Fibroblast of mammary gland (primary cell): ENCODE measurements at regions not wholly inside any gene's neighbourhood (a gene's known extent, or its start where the extent isn't known, plus 50 kb on each side); places are given as distances from the start of the nearest gene placed in this dataset.
A peak's percentile ranks its signal among the peaks of the same experiment; 100 is the strongest.

Experiments
- DNase-seq: peaks from one replicate; pipeline ENCODE4 v3.0.0-alpha.2; 2010; ENCODE audit warnings: low read depth
- H3K4me3 ChIP-seq: 2 replicates; pipeline ENCODE4 v1.5.1; 2011; ENCODE audit warnings: low read depth, mild to moderate bottlenecking, low read length, moderate library complexity; ENCODE audit not compliant: control insufficient read depth
- TF ChIP-seq, protein P1 (sequence below): conservative IDR thresholded peaks from 2 replicates; pipeline ENCODE4 v1.5.1; 2011; ENCODE audit warnings: low read depth, low read length, inconsistent platforms; ENCODE audit not compliant: control insufficient read depth, insufficient read depth

GRCh38 chr21:28674763-28675162 is 317.9 kb downstream of the LTN1 start:
- DNase-seq = peak; percentile 30
- TF ChIP-seq, protein P1, sequence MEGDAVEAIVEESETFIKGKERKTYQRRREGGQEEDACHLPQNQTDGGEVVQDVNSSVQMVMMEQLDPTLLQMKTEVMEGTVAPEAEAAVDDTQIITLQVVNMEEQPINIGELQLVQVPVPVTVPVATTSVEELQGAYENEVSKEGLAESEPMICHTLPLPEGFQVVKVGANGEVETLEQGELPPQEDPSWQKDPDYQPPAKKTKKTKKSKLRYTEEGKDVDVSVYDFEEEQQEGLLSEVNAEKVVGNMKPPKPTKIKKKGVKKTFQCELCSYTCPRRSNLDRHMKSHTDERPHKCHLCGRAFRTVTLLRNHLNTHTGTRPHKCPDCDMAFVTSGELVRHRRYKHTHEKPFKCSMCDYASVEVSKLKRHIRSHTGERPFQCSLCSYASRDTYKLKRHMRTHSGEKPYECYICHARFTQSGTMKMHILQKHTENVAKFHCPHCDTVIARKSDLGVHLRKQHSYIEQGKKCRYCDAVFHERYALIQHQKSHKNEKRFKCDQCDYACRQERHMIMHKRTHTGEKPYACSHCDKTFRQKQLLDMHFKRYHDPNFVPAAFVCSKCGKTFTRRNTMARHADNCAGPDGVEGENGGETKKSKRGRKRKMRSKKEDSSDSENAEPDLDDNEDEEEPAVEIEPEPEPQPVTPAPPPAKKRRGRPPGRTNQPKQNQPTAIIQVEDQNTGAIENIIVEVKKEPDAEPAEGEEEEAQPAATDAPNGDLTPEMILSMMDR = no peak
- no peak overlapping the region for H3K4me3 ChIP-seq

GRCh38 chr21:28671549-28672195 is 321.0 kb downstream of the LTN1 start:
- TF ChIP-seq, protein P1 = no peak
- no peak overlapping the region for H3K4me3 ChIP-seq
- DNase-seq = peak; percentile 68

- no peak overlapping the region for H3K4me3 ChIP-seq
- DNase-seq = no peak
- TF ChIP-seq, protein P1 = no peak
Observed at GRCh38 chr21:28669971-28670653, 322.6 kb downstream of the LTN1 start.

GRCh38 chr21:28669321-28669720 is 323.4 kb downstream of the LTN1 start:
- DNase-seq = peak; percentile 40
- TF ChIP-seq, protein P1 = no peak
- H3K4me3 ChIP-seq = no peak overlapping the region

DNA sequence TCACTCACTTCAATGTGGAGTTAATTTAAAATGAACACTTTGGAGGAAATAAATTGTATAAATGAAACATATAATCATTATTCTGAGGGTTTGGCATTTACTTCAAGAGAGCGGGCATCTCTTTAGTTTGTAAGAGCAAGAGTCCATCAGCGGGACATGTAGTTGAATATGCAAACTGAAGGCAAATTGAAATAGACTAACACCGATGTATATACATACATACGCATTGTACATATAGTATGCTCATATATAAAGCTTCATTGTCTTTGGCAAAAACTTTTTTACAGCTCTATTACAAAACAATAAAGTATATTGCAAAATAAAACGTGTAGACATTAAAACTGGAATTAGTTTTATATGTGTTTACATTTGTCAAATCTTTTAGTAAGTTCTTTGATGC is 328.9 kb downstream of the LTN1 start:
- H3K4me3 ChIP-seq = no peak overlapping the region
- TF ChIP-seq, protein P1 = no peak
- DNase-seq = no peak

- TF ChIP-seq, protein P1 = no peak
- no peak overlapping the region for H3K4me3 ChIP-seq
- no peak for DNase-seq
Observed at GRCh38 chr21:28663111-28663693, 329.5 kb downstream of the LTN1 start.
